GM23338 (cell line): ENCODE measurements at regions not wholly inside any gene's neighbourhood (a gene's known extent, or its start where the extent isn't known, plus 50 kb on each side); places are given as distances from the start of the nearest gene placed in this dataset.

Experiments used
- ATAC-seq: fragments of 200-7000 bp; cut with Tn5 transposase; 3 replicates; pipeline ENCODE4 v1.9.1; 2020
- DNase-seq: peaks from one replicate; pipeline ENCODE4 v3.0.0-alpha.2; 2015; ENCODE audit warnings: low spot score
- H2AFZ ChIP-seq: fragments of 200-600 bp; sonication (generic); 2 replicates; pipeline ENCODE4 v1.8.0; 2016; ENCODE audit warnings: antibody characterized with exemption, mild to moderate bottlenecking, moderate library complexity
- H3F3A ChIP-seq: fragments of 200-600 bp; sonication (generic); replicated peaks from 2 replicates; pipeline ENCODE4 v1.8.0; 2017; ENCODE audit warnings: antibody characterized with exemption, mixed run types, low read depth
- H3K27ac ChIP-seq: fragments of 200-600 bp; sonication (generic); 2 replicates; pipeline ENCODE4 v1.6.1; 2016; ENCODE audit warnings: low read depth
- H3K27me3 ChIP-seq: fragments of 200-600 bp; sonication (generic); 2 replicates; pipeline ENCODE4 v1.8.0; 2016; ENCODE audit warnings: mild to moderate bottlenecking, mixed run types, moderate library complexity; ENCODE audit not compliant: insufficient read depth
- H3K36me3 ChIP-seq: fragments of 200-600 bp; sonication (generic); 2 replicates; pipeline ENCODE4 v1.8.0; 2016; ENCODE audit warnings: mild to moderate bottlenecking; ENCODE audit not compliant: insufficient read depth
- H3K4me1 ChIP-seq: fragments of 200-600 bp; sonication (generic); 2 replicates; pipeline ENCODE4 v1.8.0; 2016; ENCODE audit warnings: mild to moderate bottlenecking, moderate library complexity; ENCODE audit not compliant: insufficient read depth
- H3K4me2 ChIP-seq: fragments of 200-600 bp; sonication (generic); 2 replicates; pipeline ENCODE4 v1.7.1; 2017; ENCODE audit warnings: mixed run types
- H3K4me3 ChIP-seq: fragments of 200-600 bp; sonication (generic); 2 replicates; pipeline ENCODE4 v1.6.1; 2016; ENCODE audit warnings: mixed run types
- H3K79me2 ChIP-seq: fragments of 200-600 bp; sonication (generic); replicated peaks from 2 replicates; pipeline ENCODE4 v1.8.0; 2017; ENCODE audit warnings: mild to moderate bottlenecking; ENCODE audit not compliant: insufficient read depth
- H3K9me2 ChIP-seq: fragments of 200-600 bp; sonication (generic); 2 replicates; pipeline ENCODE4 v1.8.0; 2017; ENCODE audit not compliant: insufficient read depth
- H4K20me1 ChIP-seq: fragments of 200-600 bp; sonication (generic); replicated peaks from 2 replicates; pipeline ENCODE4 v1.8.0; 2017; ENCODE audit warnings: mild to moderate bottlenecking; ENCODE audit not compliant: insufficient read depth
- H3K27ac Mint-ChIP-seq: 2 replicates; pipeline ENCODE4 v1.8.0; 2020; ENCODE audit warnings: inconsistent platforms, mild to moderate bottlenecking, moderate library complexity, mixed read lengths
- H3K27me3 Mint-ChIP-seq: 3 replicates; pipeline ENCODE4 v1.8.0; 2022; ENCODE audit warnings: low read depth, mild to moderate bottlenecking, moderate library complexity, mixed read lengths, inconsistent platforms; ENCODE audit not compliant: insufficient read depth, poor library complexity
- H3K36me3 Mint-ChIP-seq: 3 replicates; pipeline ENCODE4 v1.8.0; 2021; ENCODE audit warnings: low read depth, mild to moderate bottlenecking, inconsistent platforms, moderate library complexity, mixed read lengths
- H3K4me1 Mint-ChIP-seq: 3 replicates; pipeline ENCODE4 v1.8.0; 2020; ENCODE audit warnings: mild to moderate bottlenecking, inconsistent platforms, mixed read lengths
- H3K4me3 Mint-ChIP-seq: 3 replicates; pipeline ENCODE4 v1.8.0; 2021; ENCODE audit warnings: moderate library complexity, mild to moderate bottlenecking, inconsistent platforms, mixed read lengths
- H3K9me3 Mint-ChIP-seq: 3 replicates; pipeline ENCODE4 v1.8.0; 2020; ENCODE audit warnings: moderate library complexity, mild to moderate bottlenecking, inconsistent platforms, mixed read lengths
- CREB1 ChIP-seq: fragments of 250-450 bp; sonication (Bioruptor Pico); IDR thresholded peaks from 2 replicates; pipeline ENCODE4 v1.5.0; 2020; ENCODE audit warnings: low read depth, mild to moderate bottlenecking, moderate library complexity
- ETS1 ChIP-seq: IDR thresholded peaks from 2 replicates; pipeline ENCODE4 v1.6.1; 2016; ENCODE audit warnings: antibody characterized with exemption
- EZH2phosphoT487 ChIP-seq: fragments of 200-600 bp; sonication (generic); IDR thresholded peaks from one replicate; pipeline ENCODE4 v1.8.1; 2018; ENCODE audit warnings: antibody characterized with exemption; ENCODE audit not compliant: unreplicated experiment
- JUNB ChIP-seq: IDR thresholded peaks from one replicate; pipeline ENCODE4 v1.6.1; 2016; ENCODE audit warnings: antibody characterized with exemption; ENCODE audit not compliant: unreplicated experiment
- NANOG ChIP-seq: IDR thresholded peaks from 2 replicates; pipeline ENCODE4 v1.6.1; 2016; ENCODE audit warnings: antibody characterized with exemption, borderline replicate concordance
- POLR2AphosphoS5 ChIP-seq: IDR thresholded peaks from 2 replicates; pipeline ENCODE4 v1.6.1; 2016; ENCODE audit warnings: antibody characterized with exemption, low read depth
- ZNF114 ChIP-seq: fragments of 250-450 bp; sonication (Bioruptor Pico); IDR thresholded peaks from 2 replicates; pipeline ENCODE4 v1.5.0; 2020; ENCODE audit warnings: mild to moderate bottlenecking, moderate library complexity
- ZNF331 ChIP-seq: fragments of 250-450 bp; sonication (Bioruptor Pico); IDR thresholded peaks from 2 replicates; pipeline ENCODE4 v1.5.0; 2020; ENCODE audit warnings: low read depth, mild to moderate bottlenecking, moderate library complexity
- TF ChIP-seq, protein P1 (sequence below), 2 experiments: fragments of 200-600 bp in 1 of 2; sonication (generic) in 1 of 2; conservative IDR thresholded peaks; 2 replicates each; pipeline versions ENCODE4 v1.5.1 to v1.6.1; 2016 to 2017; ENCODE audit warnings: antibody characterized with exemption in 2 of 2, low read depth in 2 of 2, mild to moderate bottlenecking in 2 of 2, moderate library complexity in 1 of 2
- TF ChIP-seq, protein P2 (sequence below): IDR thresholded peaks from one replicate; pipeline ENCODE4 v1.6.1; 2018; ENCODE audit warnings: antibody characterized with exemption; ENCODE audit not compliant: unreplicated experiment
- TF ChIP-seq, protein P3 (sequence below): fragments of 250-450 bp; sonication (Bioruptor Pico); IDR thresholded peaks from 2 replicates; pipeline ENCODE4 v1.5.0; 2020; ENCODE audit warnings: mild to moderate bottlenecking, moderate library complexity

GRCh38 chr9:93774331-93775102, 180.6 kb downstream of the BARX1 start (continued):
- TF ChIP-seq CREB1 (CRISPR knock-in tag), result no peak
- TF ChIP-seq ZNF114 (CRISPR knock-in tag), result no peak
- TF ChIP-seq, protein P1, sequence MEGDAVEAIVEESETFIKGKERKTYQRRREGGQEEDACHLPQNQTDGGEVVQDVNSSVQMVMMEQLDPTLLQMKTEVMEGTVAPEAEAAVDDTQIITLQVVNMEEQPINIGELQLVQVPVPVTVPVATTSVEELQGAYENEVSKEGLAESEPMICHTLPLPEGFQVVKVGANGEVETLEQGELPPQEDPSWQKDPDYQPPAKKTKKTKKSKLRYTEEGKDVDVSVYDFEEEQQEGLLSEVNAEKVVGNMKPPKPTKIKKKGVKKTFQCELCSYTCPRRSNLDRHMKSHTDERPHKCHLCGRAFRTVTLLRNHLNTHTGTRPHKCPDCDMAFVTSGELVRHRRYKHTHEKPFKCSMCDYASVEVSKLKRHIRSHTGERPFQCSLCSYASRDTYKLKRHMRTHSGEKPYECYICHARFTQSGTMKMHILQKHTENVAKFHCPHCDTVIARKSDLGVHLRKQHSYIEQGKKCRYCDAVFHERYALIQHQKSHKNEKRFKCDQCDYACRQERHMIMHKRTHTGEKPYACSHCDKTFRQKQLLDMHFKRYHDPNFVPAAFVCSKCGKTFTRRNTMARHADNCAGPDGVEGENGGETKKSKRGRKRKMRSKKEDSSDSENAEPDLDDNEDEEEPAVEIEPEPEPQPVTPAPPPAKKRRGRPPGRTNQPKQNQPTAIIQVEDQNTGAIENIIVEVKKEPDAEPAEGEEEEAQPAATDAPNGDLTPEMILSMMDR (conservative IDR thresholded peaks at IDR 0.05; ENCODE audit: low read depth in 2 of 2), result no peak
- TF ChIP-seq JUNB, result no peak
- no peak for TF ChIP-seq NANOG
- TF ChIP-seq, protein P2, sequence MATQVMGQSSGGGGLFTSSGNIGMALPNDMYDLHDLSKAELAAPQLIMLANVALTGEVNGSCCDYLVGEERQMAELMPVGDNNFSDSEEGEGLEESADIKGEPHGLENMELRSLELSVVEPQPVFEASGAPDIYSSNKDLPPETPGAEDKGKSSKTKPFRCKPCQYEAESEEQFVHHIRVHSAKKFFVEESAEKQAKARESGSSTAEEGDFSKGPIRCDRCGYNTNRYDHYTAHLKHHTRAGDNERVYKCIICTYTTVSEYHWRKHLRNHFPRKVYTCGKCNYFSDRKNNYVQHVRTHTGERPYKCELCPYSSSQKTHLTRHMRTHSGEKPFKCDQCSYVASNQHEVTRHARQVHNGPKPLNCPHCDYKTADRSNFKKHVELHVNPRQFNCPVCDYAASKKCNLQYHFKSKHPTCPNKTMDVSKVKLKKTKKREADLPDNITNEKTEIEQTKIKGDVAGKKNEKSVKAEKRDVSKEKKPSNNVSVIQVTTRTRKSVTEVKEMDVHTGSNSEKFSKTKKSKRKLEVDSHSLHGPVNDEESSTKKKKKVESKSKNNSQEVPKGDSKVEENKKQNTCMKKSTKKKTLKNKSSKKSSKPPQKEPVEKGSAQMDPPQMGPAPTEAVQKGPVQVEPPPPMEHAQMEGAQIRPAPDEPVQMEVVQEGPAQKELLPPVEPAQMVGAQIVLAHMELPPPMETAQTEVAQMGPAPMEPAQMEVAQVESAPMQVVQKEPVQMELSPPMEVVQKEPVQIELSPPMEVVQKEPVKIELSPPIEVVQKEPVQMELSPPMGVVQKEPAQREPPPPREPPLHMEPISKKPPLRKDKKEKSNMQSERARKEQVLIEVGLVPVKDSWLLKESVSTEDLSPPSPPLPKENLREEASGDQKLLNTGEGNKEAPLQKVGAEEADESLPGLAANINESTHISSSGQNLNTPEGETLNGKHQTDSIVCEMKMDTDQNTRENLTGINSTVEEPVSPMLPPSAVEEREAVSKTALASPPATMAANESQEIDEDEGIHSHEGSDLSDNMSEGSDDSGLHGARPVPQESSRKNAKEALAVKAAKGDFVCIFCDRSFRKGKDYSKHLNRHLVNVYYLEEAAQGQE, result no peak
- no peak for TF ChIP-seq POLR2AphosphoS5

DNA sequence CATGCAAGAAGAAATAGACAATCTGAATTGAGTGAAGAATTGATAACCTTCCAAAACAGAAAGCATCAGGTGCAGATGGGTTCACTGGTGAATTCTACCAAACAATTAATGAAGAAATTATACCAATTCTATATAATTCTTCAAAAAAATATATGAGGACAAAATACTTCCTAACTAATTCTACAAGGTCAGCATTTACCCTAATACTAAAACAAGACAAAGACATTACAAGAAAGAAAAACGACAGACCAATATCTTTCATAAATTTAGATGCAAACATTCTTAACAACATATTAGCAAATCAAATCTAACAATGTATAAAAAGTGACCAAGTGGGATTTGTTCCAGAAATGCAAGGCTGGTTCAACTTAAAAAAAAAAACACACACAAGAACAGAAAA, 183.9 kb downstream of the BARX1 start:
- no peak overlapping the region for H3K27ac Mint-ChIP-seq
- no peak overlapping the region for H3K4me3 ChIP-seq
- no peaks in the 10 kb centered on the region for H3F3A ChIP-seq
- H3K9me3 Mint-ChIP-seq, result peaks cover 17% of the 10 kb centered on the region
- H3K4me3 Mint-ChIP-seq, result no peak overlapping the region
- H3K27me3 ChIP-seq, result no peaks in the 10 kb centered on the region
- H3K27ac ChIP-seq, result no peak overlapping the region
- H3K36me3 ChIP-seq, result no peaks in the 10 kb centered on the region
- no peak for DNase-seq
- no peaks in the 10 kb centered on the region for H3K79me2 ChIP-seq
- no peaks in the 10 kb centered on the region; the same call in 1 of the 2 replicates for H3K9me2 ChIP-seq
- ATAC-seq, result no peak
- no peaks in the 10 kb centered on the region for H3K27me3 Mint-ChIP-seq
- H4K20me1 ChIP-seq, result no peaks in the 10 kb centered on the region
- no peak overlapping the region for H2AFZ ChIP-seq
- no peak overlapping the region for H3K4me2 ChIP-seq
- no peaks in the 10 kb centered on the region for H3K36me3 Mint-ChIP-seq
- H3K4me1 Mint-ChIP-seq, result no peaks in the 10 kb centered on the region; the same call in 2 of the 3 replicates
- H3K4me1 ChIP-seq, result no peaks in the 10 kb centered on the region
- TF ChIP-seq, protein P3, sequence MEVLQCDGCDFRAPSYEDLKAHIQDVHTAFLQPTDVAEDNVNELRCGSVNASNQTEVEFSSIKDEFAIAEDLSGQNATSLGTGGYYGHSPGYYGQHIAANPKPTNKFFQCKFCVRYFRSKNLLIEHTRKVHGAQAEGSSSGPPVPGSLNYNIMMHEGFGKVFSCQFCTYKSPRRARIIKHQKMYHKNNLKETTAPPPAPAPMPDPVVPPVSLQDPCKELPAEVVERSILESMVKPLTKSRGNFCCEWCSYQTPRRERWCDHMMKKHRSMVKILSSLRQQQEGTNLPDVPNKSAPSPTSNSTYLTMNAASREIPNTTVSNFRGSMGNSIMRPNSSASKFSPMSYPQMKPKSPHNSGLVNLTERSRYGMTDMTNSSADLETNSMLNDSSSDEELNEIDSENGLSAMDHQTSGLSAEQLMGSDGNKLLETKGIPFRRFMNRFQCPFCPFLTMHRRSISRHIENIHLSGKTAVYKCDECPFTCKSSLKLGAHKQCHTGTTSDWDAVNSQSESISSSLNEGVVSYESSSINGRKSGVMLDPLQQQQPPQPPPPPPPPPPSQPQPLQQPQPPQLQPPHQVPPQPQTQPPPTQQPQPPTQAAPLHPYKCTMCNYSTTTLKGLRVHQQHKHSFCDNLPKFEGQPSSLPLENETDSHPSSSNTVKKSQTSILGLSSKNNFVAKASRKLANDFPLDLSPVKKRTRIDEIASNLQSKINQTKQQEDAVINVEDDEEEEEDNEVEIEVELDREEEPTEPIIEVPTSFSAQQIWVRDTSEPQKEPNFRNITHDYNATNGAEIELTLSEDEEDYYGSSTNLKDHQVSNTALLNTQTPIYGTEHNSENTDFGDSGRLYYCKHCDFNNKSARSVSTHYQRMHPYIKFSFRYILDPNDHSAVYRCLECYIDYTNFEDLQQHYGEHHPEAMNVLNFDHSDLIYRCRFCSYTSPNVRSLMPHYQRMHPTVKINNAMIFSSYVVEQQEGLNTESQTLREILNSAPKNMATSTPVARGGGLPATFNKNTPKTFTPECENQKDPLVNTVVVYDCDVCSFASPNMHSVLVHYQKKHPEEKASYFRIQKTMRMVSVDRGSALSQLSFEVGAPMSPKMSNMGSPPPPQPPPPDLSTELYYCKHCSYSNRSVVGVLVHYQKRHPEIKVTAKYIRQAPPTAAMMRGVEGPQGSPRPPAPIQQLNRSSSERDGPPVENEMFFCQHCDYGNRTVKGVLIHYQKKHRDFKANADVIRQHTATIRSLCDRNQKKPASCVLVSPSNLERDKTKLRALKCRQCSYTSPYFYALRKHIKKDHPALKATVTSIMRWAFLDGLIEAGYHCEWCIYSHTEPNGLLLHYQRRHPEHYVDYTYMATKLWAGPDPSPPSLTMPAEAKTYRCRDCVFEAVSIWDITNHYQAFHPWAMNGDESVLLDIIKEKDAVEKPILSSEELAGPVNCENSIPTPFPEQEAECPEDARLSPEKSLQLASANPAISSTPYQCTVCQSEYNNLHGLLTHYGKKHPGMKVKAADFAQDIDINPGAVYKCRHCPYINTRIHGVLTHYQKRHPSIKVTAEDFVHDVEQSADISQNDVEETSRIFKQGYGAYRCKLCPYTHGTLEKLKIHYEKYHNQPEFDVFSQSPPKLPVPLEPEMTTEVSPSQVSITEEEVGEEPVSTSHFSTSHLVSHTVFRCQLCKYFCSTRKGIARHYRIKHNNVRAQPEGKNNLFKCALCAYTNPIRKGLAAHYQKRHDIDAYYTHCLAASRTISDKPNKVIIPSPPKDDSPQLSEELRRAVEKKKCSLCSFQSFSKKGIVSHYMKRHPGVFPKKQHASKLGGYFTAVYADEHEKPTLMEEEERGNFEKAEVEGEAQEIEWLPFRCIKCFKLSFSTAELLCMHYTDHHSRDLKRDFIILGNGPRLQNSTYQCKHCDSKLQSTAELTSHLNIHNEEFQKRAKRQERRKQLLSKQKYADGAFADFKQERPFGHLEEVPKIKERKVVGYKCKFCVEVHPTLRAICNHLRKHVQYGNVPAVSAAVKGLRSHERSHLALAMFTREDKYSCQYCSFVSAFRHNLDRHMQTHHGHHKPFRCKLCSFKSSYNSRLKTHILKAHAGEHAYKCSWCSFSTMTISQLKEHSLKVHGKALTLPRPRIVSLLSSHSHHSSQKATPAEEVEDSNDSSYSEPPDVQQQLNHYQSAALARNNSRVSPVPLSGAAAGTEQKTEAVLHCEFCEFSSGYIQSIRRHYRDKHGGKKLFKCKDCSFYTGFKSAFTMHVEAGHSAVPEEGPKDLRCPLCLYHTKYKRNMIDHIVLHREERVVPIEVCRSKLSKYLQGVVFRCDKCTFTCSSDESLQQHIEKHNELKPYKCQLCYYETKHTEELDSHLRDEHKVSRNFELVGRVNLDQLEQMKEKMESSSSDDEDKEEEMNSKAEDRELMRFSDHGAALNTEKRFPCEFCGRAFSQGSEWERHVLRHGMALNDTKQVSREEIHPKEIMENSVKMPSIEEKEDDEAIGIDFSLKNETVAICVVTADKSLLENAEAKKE (CRISPR knock-in tag), result no peak
- TF ChIP-seq ZNF331 (CRISPR knock-in tag) (no peak), JUNB (no peak), ETS1 (no peak), EZH2phosphoT487 (no peak)
